AG09309 (cell line): ENCODE measurements at regions not wholly inside any gene's neighbourhood (a gene's known extent, or its start where the extent isn't known, plus 50 kb on each side); places are given as distances from the start of the nearest gene placed in this dataset.

ENCODE experiments used
- DNase-seq: peaks from one replicate; pipeline ENCODE4 v3.0.0-alpha.2; 2010; ENCODE audit warnings: low read depth
- H3K4me3 ChIP-seq: 2 replicates; pipeline ENCODE4 v1.5.1; 2011; ENCODE audit warnings: mild to moderate bottlenecking, low read depth, low read length, moderate library complexity; ENCODE audit not compliant: control insufficient read depth
- TF ChIP-seq, protein P1 (sequence below): IDR thresholded peaks from 2 replicates; pipeline ENCODE4 v1.5.1; 2011; ENCODE audit warnings: mild to moderate bottlenecking, low read depth, low read length, inconsistent platforms; ENCODE audit not compliant: insufficient read depth, control insufficient read depth; ENCODE audit errors: missing control alignments

DNA sequence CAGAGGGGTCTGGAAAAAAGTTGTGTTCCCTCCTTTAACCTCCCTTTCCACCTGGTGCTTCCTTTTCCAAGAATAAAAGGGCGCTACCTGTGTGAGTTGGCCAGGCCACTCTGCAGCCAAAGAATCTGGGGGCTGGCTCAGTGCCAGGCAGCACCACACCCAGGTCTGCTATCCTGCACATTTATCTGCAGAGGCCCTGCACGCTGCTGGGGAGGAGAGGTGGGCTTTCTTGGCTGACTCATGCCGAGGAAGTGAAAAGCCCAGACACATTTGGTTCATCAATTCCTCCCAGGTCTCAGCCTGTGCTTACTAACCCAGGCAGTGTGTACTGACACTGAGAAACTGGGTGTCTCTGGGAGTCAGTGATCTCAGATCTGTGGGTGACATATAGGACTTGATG is 79.8 kb upstream of the F3 start:
- TF ChIP-seq, protein P1, sequence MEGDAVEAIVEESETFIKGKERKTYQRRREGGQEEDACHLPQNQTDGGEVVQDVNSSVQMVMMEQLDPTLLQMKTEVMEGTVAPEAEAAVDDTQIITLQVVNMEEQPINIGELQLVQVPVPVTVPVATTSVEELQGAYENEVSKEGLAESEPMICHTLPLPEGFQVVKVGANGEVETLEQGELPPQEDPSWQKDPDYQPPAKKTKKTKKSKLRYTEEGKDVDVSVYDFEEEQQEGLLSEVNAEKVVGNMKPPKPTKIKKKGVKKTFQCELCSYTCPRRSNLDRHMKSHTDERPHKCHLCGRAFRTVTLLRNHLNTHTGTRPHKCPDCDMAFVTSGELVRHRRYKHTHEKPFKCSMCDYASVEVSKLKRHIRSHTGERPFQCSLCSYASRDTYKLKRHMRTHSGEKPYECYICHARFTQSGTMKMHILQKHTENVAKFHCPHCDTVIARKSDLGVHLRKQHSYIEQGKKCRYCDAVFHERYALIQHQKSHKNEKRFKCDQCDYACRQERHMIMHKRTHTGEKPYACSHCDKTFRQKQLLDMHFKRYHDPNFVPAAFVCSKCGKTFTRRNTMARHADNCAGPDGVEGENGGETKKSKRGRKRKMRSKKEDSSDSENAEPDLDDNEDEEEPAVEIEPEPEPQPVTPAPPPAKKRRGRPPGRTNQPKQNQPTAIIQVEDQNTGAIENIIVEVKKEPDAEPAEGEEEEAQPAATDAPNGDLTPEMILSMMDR, result no peak
- no peak for DNase-seq
- no peak overlapping the region for H3K4me3 ChIP-seq

DNA sequence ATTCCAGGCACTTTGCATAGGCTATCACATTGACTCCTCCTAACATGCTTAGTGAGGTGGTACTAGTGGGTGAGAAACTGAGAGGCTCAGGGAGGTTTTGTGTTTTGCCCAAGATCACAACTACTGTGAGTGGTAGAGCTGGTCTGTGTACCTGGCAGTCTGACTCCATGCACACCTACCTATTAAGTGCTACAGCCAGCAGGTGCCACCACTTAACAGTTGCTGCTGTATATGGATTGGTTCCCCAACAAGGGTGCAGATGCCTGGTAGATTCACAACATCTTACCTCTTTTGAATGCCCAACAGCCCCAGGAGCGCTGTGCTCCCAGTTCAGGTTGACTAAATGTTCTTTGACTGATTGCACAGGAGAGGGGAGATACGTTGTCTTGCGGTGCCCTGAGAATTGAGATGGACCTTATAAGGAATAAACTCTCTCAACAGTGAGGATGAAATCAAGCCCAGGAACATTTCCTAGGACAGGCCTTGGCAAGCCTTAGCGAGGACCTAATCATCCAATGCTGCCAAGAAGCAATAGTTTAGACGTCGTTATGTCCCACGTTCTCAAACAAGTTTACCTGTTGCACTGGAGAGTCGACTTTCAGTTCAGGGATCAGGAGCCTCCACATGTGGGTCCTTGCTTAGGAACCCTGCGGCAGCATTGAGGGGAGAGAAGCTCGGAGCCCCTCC is 78.9 kb upstream of the F3 start:
- TF ChIP-seq, protein P1, result no peak
- H3K4me3 ChIP-seq, result no peak overlapping the region
- no peak for DNase-seq

DNA sequence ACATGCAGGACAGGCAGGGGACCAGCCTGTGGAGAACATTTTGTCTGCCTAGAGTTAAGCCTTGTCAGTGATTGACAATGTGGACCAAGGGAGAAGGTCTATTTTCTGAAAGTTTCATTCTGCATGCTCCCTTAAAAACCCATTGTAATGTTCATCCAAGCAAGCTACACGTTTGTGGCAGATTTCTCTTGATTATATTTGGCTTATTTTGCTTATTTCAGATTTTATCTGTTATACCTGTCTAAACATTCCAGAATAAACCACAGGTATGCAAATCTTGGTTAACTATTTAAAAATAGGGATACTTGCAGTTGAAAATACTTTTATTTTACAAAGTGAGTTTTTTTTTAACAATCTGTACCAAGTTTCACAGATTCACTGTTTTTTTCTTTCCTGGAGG is 78.2 kb upstream of the F3 start:
- TF ChIP-seq, protein P1, result no peak
- DNase-seq, result no peak
- H3K4me3 ChIP-seq, result no peak overlapping the region

DNA sequence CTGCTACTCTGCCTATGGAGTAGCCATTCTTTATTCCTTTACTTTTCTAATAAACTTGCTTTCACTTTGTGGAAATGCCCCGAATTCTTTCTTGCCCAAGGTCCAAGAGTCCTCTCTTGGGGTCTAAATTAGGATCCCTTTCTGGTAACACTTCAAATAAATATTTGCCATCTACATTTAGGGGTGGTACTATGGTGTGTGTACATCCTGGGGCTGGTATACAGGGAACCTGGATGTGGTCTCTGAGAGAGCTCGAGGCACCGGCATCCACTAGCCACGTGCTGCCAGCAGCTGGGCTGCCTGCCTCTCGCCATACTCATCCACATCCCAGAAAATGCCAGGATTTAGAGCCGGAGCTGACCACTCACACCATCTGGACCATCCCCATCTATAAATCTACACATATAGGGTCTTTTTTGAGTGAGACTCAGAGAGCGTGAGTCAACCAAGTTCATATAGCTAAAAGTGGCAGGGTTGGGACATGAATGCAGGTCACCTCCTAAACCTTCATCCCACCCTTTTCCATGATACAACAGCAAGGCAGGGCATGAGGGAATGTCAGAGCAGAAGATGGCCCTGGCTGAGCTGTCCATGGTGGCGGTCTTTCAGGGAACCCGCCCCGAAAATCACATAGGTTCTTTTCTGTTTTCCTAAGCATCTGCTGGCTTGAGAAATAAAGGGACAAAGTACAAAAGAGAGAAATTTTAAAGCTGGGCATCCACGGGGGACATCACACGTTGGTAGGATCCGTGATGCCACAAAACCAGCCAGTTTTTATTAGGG is 76.6 kb upstream of the F3 start:
- DNase-seq, result no peak
- H3K4me3 ChIP-seq, result no peak overlapping the region
- TF ChIP-seq, protein P1, result no peak

DNA sequence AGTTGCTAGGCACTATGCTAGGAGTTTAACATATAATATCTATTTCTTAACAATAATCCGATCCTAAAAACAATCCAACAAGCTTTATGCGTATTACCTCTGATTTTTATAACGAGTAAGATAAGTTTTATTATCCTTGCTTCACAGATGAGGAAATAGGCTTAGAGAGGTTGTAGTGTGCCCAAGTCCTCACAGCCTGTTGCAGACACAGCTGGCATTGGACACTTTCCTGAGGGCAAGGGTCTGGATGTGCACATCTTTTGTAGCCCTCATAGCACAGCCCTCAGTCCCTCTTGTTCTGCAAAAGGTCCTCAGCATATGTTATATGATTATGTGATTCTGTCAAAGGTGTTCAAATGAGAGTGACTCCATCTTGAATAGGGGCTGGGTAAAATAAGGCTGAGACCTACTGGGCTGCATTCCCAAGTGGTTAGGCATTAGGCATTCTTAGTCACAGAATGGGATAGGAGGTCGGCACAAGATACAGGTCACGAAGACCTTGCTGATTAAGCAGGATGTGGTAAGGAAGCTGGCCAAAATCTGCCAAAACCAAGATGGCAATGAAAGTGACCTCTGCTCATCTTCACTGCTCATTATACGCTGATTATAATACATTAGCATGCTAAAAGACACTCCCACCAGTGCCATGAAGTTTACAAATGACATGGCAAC is 75.7 kb upstream of the F3 start:
- DNase-seq, result no peak
- TF ChIP-seq, protein P1, result no peak
- no peak overlapping the region for H3K4me3 ChIP-seq

DNA sequence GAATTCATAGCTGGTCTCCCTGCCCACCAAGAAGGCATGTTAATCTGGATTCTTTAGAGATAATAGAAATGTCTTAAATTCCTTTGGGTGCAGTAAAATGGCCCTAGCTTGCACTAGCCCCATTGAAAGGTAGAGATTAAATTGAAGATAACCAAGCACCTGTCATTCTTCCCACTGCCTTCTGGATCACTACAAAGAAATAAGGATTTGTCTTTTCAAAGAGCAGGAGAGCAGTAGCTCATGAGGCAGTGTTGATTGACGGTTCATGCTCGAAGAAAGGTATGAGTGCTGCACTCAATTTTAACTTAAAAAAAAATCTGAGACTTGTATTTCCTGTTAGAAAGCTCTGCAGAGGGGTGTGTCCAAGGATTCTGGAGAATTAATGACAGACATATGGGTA is 74.9 kb upstream of the F3 start:
- no peak overlapping the region for H3K4me3 ChIP-seq
- TF ChIP-seq, protein P1, result no peak
- no peak for DNase-seq
